Uterus (tissue), 3 donors: ENCODE measurements at regions not wholly inside any gene's neighbourhood (a gene's known extent, or its start where the extent isn't known, plus 50 kb on each side); places are given as distances from the start of the nearest gene placed in this dataset.

ENCODE experiments used
- DNase-seq, 2 donors: peaks; one replicate each; pipeline ENCODE4 v3.0.0-alpha.2; 2019 to 2020
- H3K27ac ChIP-seq, 2 donors: fragments of 200-600 bp; sonication (generic); 1 replicate in 1 of 2; 2 replicates in 1 of 2; pipeline ENCODE4 v1.5.1; 2016 to 2018
- H3K27me3 ChIP-seq, 2 donors: fragments of 200-600 bp; sonication (generic); one replicate each; pipeline ENCODE4 v1.5.1; 2018 to 2019; ENCODE audit warnings: control low read depth in 1 of 2
- H3K36me3 ChIP-seq, 2 donors: fragments of 200-600 bp; sonication (generic); one replicate each; pipeline ENCODE4 v1.5.1; 2019; ENCODE audit warnings: control low read depth in 1 of 2
- H3K4me1 ChIP-seq, 2 donors: fragments of 200-600 bp; sonication (generic); one replicate each; pipeline ENCODE4 v1.5.1; 2018 to 2019; ENCODE audit warnings: control low read depth in 1 of 2
- H3K4me3 ChIP-seq, 2 donors: fragments of 200-600 bp; sonication (generic); 1 replicate in 1 of 2; 2 replicates in 1 of 2; pipeline ENCODE4 v1.5.1; 2018 to 2019; ENCODE audit warnings: mild to moderate bottlenecking in 1 of 2
- H3K9me3 ChIP-seq, 2 donors: fragments of 200-600 bp; sonication (generic); one replicate each; pipeline ENCODE4 v1.5.1; 2019; ENCODE audit warnings: control low read depth in 1 of 2
- CTCF ChIP-seq, 4 experiments: fragments of 200-600 bp in 2 of 4; fragments of 450-650 bp in 2 of 4; sonication (generic) in 2 of 4; IDR thresholded peaks; one replicate each; pipeline ENCODE4 v1.5.1; 2016 to 2019; ENCODE audit warnings: antibody characterized with exemption in 4 of 4, mild to moderate bottlenecking in 2 of 4, moderate library complexity in 1 of 4
- POLR2A ChIP-seq, 2 donors: fragments of 450-650 bp; IDR thresholded peaks; one replicate each; pipeline ENCODE4 v1.6.1; 2016; ENCODE audit warnings: antibody characterized with exemption in 2 of 2, mild to moderate bottlenecking in 1 of 2, moderate library complexity in 1 of 2
- intact Hi-C: fragments of 100-400 bp; cut with DNase I; formaldehyde crosslinking; loops from one replicate; pipeline ENCODE4 v1.15.1; 2023; ENCODE audit warnings: low total_unique reads
- donor health status: DM: yes; HTN: yes; CAD: no.

GRCh38 chr21:35345954-35346353 lies 296.9 kb upstream of the RUNX1 start:
- H3K27me3 ChIP-seq = peaks cover 0 to 5% of the 10 kb centered on the region in 2 donors
- H3K36me3 ChIP-seq = no peaks in the 10 kb centered on the region
- no peaks in the 10 kb centered on the region for H3K9me3 ChIP-seq
- no peak overlapping the region for H3K27ac ChIP-seq
- TF ChIP-seq POLR2A (IDR thresholded peaks at IDR 0.05) = no peak
- TF ChIP-seq CTCF (IDR thresholded peaks at IDR 0.05) = no peak
- no peaks in the 10 kb centered on the region for H3K4me1 ChIP-seq
- DNase-seq = no peak
- intact Hi-C loops = no loop called here
- H3K4me3 ChIP-seq = no peak overlapping the region

- Histone ChIP-seq H3K4me3 (no peak overlapping the region), H3K9me3 (no peaks in the 10 kb centered on the region), H3K27me3 (peaks cover 0 to 5% of the 10 kb centered on the region in 2 donors), H3K36me3 (no peaks in the 10 kb centered on the region), H3K4me1 (no peaks in the 10 kb centered on the region), H3K27ac (no peak overlapping the region)
- DNase-seq = no peak
- intact Hi-C loops = no loop called here
- TF ChIP-seq CTCF (IDR thresholded peaks at IDR 0.05) = no peak
- no peak for TF ChIP-seq POLR2A (IDR thresholded peaks at IDR 0.05)
These were observed 295.5 kb upstream of the RUNX1 start for GRCh38 chr21:35344582-35344981.

DNA sequence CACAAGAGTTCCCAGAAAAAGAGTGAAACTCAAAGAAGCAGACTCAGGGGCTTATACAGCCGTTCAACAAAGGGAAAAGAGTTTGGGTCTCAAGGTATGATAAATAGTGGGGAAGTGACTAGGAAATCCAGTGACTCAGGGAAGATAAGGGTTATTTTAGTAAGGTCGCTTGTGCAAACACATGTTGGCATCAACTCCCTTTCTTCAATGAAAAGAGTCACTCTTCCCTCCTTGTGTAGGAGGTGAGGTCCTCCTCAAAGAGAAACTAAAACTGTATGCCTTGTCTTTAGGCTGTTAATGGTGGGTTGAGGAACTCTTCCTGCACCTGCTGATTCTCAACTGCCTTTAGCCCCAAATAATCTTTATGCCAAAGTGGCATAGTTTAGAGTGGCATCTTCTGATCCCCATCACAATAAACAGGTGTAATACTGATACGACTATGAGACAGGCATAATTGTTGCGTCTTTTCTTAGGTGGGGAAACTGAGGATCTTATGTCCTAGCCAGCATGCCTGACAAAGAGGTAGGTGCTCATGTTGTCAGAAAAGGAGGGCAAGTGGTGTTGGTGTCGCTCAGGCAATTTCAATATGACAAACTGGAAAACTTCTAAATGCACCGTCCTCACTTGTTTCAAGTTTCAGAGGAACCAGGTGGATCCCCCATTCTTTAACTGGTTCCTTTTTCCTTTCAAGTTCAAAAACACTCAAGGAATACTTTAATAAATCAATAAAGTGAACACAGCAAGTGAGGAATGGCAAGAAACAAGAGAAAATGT lies 294.1 kb upstream of the RUNX1 start:
- intact Hi-C loops = no loop called here
- TF ChIP-seq CTCF (IDR thresholded peaks at IDR 0.05) (no peak), POLR2A (IDR thresholded peaks at IDR 0.05) (no peak)
- Histone ChIP-seq H3K4me1 (no peaks in the 10 kb centered on the region), H3K9me3 (no peaks in the 10 kb centered on the region), H3K36me3 (no peaks in the 10 kb centered on the region), H3K27me3 (peaks cover 0 to 5% of the 10 kb centered on the region in 2 donors), H3K27ac (no peak overlapping the region), H3K4me3 (no peak overlapping the region)
- no peak for DNase-seq

DNA sequence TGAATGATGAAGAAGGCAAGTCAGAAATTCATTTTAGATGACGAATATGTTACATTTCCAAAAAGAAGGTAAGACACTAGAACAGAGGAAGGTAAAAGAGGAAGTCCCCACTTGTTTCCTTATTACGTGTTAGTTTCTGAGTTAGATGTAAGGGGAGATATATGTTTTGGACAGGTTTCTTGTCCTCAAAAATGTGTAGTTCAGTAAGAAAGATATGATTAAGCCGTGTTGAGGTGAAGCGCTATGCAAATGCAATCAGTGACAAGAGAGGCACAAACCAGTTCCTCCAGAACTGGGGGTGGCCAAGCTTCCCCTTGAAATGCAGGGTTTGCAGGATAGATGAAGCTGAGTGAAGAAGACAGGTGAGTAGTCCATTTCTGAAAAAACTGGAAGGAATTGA lies 293.3 kb upstream of the RUNX1 start:
- no peak for DNase-seq
- intact Hi-C loops = no loop called here
- Histone ChIP-seq H3K9me3 (no peaks in the 10 kb centered on the region), H3K4me3 (no peak overlapping the region), H3K27me3 (peaks cover 0 to 5% of the 10 kb centered on the region in 2 donors), H3K4me1 (no peaks in the 10 kb centered on the region), H3K27ac (no peak overlapping the region), H3K36me3 (no peaks in the 10 kb centered on the region)
- TF ChIP-seq CTCF (IDR thresholded peaks at IDR 0.05) (no peak), POLR2A (IDR thresholded peaks at IDR 0.05) (no peak)

- Histone ChIP-seq H3K36me3 (no peaks in the 10 kb centered on the region), H3K4me1 (no peaks in the 10 kb centered on the region)
These were observed 291.2 kb upstream of the RUNX1 start for GRCh38 chr21:35340273-35340672.

More at GRCh38 chr21:35340273-35340672, 291.2 kb upstream of the RUNX1 start:
- Histone ChIP-seq H3K27me3 (peaks cover 0 to 5% of the 10 kb centered on the region in 2 donors), H3K27ac (no peak overlapping the region), H3K9me3 (no peaks in the 10 kb centered on the region), H3K4me3 (no peak overlapping the region)
- no peak for TF ChIP-seq POLR2A (IDR thresholded peaks at IDR 0.05)
- TF ChIP-seq CTCF (IDR thresholded peaks at IDR 0.05) = no peak
- intact Hi-C loops = no loop called here
- DNase-seq = no peak
